ENCODE measurements at regions not wholly inside any gene's neighbourhood (a gene's known extent, or its start where the extent isn't known, plus 50 kb on each side); places are given as distances from the start of the nearest gene placed in this dataset.

GRCh38 chr2:133809485-133809884, 241.2 kb upstream of the NCKAP5 start:
- no peak for TF ChIP-seq ZNF274 (IDR thresholded peaks at IDR 0.05; ENCODE audit: low read depth, low read length)
- no peaks in the 10 kb centered on the region for H3K27me3 ChIP-seq (ENCODE audit: insufficient read depth, insufficient read length)
- H3K4me1 ChIP-seq (ENCODE audit: insufficient read depth, insufficient read length): no peaks in the 10 kb centered on the region
- H3K4me3 ChIP-seq (ENCODE audit: insufficient read length, low read depth): no peak overlapping the region
- H3K9ac ChIP-seq (ENCODE audit: insufficient read length, low read depth): no peak overlapping the region
- H3K36me3 ChIP-seq (ENCODE audit: insufficient read depth, insufficient read length, low read length): no peaks in the 10 kb centered on the region
- no peak for DNase-seq (ENCODE audit: low read depth, low spot score)
- no peaks in the 10 kb centered on the region for H3K9me3 ChIP-seq (ENCODE audit: insufficient read depth, low read length)

GRCh38 chr2:133810559-133810958, 242.3 kb upstream of the NCKAP5 start:
- no peaks in the 10 kb centered on the region for H3K4me1 ChIP-seq (ENCODE audit: insufficient read depth, insufficient read length)
- TF ChIP-seq SUZ12 (IDR thresholded peaks at IDR 0.05; ENCODE audit: extremely low read depth, insufficient read depth, insufficient read length) (no peak), YY1 (IDR thresholded peaks at IDR 0.05; ENCODE audit: insufficient read depth, insufficient read length) (no peak), ZNF274 (IDR thresholded peaks at IDR 0.05; ENCODE audit: low read depth, low read length) (no peak)
- no peak overlapping the region for H3K4me3 ChIP-seq (ENCODE audit: insufficient read length, low read depth)
- no peak for DNase-seq (ENCODE audit: low read depth, low spot score)
- H3K36me3 ChIP-seq (ENCODE audit: insufficient read depth, insufficient read length, low read length): no peaks in the 10 kb centered on the region
- no peaks in the 10 kb centered on the region for H3K27me3 ChIP-seq (ENCODE audit: insufficient read depth, insufficient read length)
- H3K9ac ChIP-seq (ENCODE audit: insufficient read length, low read depth): no peak overlapping the region
- no peaks in the 10 kb centered on the region for H3K9me3 ChIP-seq (ENCODE audit: insufficient read depth, low read length)

- H3K9me3 ChIP-seq (ENCODE audit: insufficient read depth, low read length): no peaks in the 10 kb centered on the region
- no peaks in the 10 kb centered on the region for H3K36me3 ChIP-seq (ENCODE audit: insufficient read depth, insufficient read length, low read length)
- TF ChIP-seq ZNF274 (IDR thresholded peaks at IDR 0.05; ENCODE audit: low read depth, low read length): no peak
- no peak for TF ChIP-seq YY1 (IDR thresholded peaks at IDR 0.05; ENCODE audit: insufficient read depth, insufficient read length)
- no peak for TF ChIP-seq SUZ12 (IDR thresholded peaks at IDR 0.05; ENCODE audit: extremely low read depth, insufficient read depth, insufficient read length)
Measured at GRCh38 chr2:133811409-133812125, 243.3 kb upstream of the NCKAP5 start.

GRCh38 chr2:133812826-133813617, 244.8 kb upstream of the NCKAP5 start:
- Histone ChIP-seq H3K4me1 (ENCODE audit: insufficient read depth, insufficient read length) (no peaks in the 10 kb centered on the region), H3K9me3 (ENCODE audit: insufficient read depth, low read length) (no peaks in the 10 kb centered on the region), H3K27me3 (ENCODE audit: insufficient read depth, insufficient read length) (no peaks in the 10 kb centered on the region), H3K36me3 (ENCODE audit: insufficient read depth, insufficient read length, low read length) (no peaks in the 10 kb centered on the region), H3K4me3 (ENCODE audit: insufficient read length, low read depth) (no peak overlapping the region), H3K9ac (ENCODE audit: insufficient read length, low read depth) (no peak overlapping the region)
- TF ChIP-seq SUZ12 (IDR thresholded peaks at IDR 0.05; ENCODE audit: extremely low read depth, insufficient read depth, insufficient read length) (no peak), YY1 (IDR thresholded peaks at IDR 0.05; ENCODE audit: insufficient read depth, insufficient read length) (no peak), ZNF274 (IDR thresholded peaks at IDR 0.05; ENCODE audit: low read depth, low read length) (no peak)
- no peak for DNase-seq (ENCODE audit: low read depth, low spot score)

More at GRCh38 chr2:133811409-133812125, 243.3 kb upstream of the NCKAP5 start:
- DNase-seq (ENCODE audit: low read depth, low spot score): no peak
- H3K4me1 ChIP-seq (ENCODE audit: insufficient read depth, insufficient read length): no peaks in the 10 kb centered on the region
- no peaks in the 10 kb centered on the region for H3K27me3 ChIP-seq (ENCODE audit: insufficient read depth, insufficient read length)
- H3K9ac ChIP-seq (ENCODE audit: insufficient read length, low read depth): no peak overlapping the region
- H3K4me3 ChIP-seq (ENCODE audit: insufficient read length, low read depth): no peak overlapping the region

- H3K9ac ChIP-seq (ENCODE audit: insufficient read length, low read depth): no peak overlapping the region
- H3K4me3 ChIP-seq (ENCODE audit: insufficient read length, low read depth): no peak overlapping the region
- H3K4me1 ChIP-seq (ENCODE audit: insufficient read depth, insufficient read length): no peaks in the 10 kb centered on the region
- no peaks in the 10 kb centered on the region for H3K9me3 ChIP-seq (ENCODE audit: insufficient read depth, low read length)
- DNase-seq (ENCODE audit: low read depth, low spot score): no peak
- TF ChIP-seq SUZ12 (IDR thresholded peaks at IDR 0.05; ENCODE audit: extremely low read depth, insufficient read depth, insufficient read length) (no peak), YY1 (IDR thresholded peaks at IDR 0.05; ENCODE audit: insufficient read depth, insufficient read length) (no peak), ZNF274 (IDR thresholded peaks at IDR 0.05; ENCODE audit: low read depth, low read length) (no peak)
- H3K36me3 ChIP-seq (ENCODE audit: insufficient read depth, insufficient read length, low read length): no peaks in the 10 kb centered on the region
- H3K27me3 ChIP-seq (ENCODE audit: insufficient read depth, insufficient read length): no peaks in the 10 kb centered on the region
Measured at GRCh38 chr2:133814890-133815289, 246.6 kb upstream of the NCKAP5 start.

- Histone ChIP-seq H3K36me3 (ENCODE audit: insufficient read depth, insufficient read length, low read length) (no peaks in the 10 kb centered on the region), H3K27me3 (ENCODE audit: insufficient read depth, insufficient read length) (no peaks in the 10 kb centered on the region), H3K4me3 (ENCODE audit: insufficient read length, low read depth) (no peak overlapping the region), H3K9me3 (ENCODE audit: insufficient read depth, low read length) (no peaks in the 10 kb centered on the region), H3K9ac (ENCODE audit: insufficient read length, low read depth) (no peak overlapping the region), H3K4me1 (ENCODE audit: insufficient read depth, insufficient read length) (no peaks in the 10 kb centered on the region)
- TF ChIP-seq YY1 (IDR thresholded peaks at IDR 0.05; ENCODE audit: insufficient read depth, insufficient read length) (no peak), SUZ12 (IDR thresholded peaks at IDR 0.05; ENCODE audit: extremely low read depth, insufficient read depth, insufficient read length) (no peak), ZNF274 (IDR thresholded peaks at IDR 0.05; ENCODE audit: low read depth, low read length) (no peak)
- DNase-seq (ENCODE audit: low read depth, low spot score): no peak
Measured at GRCh38 chr2:133816037-133816436, 247.8 kb upstream of the NCKAP5 start.
